NCI-H1694 (cell line): ENCODE measurements at regions not wholly inside any gene's neighbourhood (a gene's known extent, or its start where the extent isn't known, plus 50 kb on each side); places are given as distances from the start of the nearest gene placed in this dataset.
A peak's percentile ranks its signal among the peaks of the same experiment; 100 is the strongest.
"Not testable (repeated sequence)": the region's sequence is repeated elsewhere in the genome, so short reads cannot be mapped to it uniquely, and the experiment has no call there.

Source experiments
- DNase-seq: peaks from one replicate; lab custom pipeline; 2025; lab: John Stamatoyannopoulos, UW

- DNase-seq = no peak
Observed at GRCh38 chr22:23437779-23438178, 142.3 kb downstream of the IGLL1 start.

- DNase-seq = not testable (repeated sequence)
Observed at GRCh38 chr22:23437107-23437395, 143.0 kb downstream of the IGLL1 start.

- DNase-seq = not testable (repeated sequence)
Observed at GRCh38 chr22:23436354-23437106, 143.6 kb downstream of the IGLL1 start.

DNA sequence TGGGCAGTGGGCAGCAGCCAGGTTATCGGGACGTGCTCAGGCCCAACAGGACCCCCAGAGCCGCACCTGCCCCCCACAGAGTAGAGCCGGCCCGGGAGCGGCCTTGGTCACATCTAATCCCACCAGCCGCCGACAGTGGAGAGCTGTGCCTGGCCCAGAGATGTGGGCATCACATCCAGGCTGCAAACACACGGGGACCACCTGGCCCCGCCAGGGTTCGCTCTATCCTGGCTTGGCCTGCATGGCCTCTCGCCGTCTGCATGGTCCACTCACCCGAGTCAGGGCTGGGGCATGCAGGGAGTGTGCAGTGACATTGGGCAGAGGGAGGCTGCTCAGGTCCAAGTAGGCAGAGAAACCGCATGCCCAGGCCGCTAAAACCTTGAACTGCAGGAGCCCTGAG, 144.9 kb downstream of the IGLL1 start:
- not testable (repeated sequence) for DNase-seq

- not testable (repeated sequence) for DNase-seq
Observed at GRCh38 chr22:23434198-23434830, 145.8 kb downstream of the IGLL1 start.

DNA sequence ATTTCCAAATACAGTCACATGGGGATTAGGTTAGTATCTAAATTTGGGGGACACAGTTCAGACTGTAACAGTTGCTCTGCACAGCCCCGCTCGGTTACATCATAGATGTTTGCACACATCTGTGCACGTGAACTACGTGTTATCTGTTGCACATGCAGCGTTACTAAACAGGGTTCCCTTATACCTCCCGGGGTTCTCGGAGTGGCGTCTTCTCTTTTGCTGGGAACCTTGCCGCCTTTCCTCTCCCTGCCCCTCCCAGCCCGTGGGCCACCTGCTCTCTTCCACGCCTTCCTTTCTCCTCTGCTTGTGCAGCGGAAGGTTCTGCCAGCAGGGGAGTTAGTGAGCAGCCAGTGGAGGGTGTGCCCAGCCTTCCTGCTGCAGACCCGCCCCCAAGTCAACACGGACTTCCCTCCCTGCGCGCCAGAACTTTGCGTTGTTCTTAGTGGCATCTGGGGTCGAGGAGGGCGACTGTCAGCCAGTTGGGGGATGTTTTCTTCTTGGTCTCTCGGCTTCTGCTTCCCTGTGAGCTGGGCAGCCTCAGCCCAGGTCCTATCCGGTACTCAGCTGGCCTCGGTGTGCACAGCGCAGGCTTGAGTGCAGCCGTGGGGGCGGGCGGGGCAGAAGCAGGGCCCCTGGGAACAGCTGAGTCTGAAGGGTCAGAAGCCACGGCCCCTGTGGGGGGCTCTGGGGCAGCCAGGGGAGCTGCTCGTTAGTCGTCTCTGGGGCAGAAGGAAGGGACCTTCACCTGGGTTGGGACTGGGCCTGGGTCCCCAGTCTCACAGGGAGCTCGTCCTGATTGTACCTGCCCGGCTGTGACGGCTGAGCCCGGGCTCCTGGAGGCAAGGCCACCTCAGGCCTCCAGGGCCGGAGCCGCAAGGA, 146.7 kb downstream of the IGLL1 start:
- peak; percentile 46 for DNase-seq

- DNase-seq = not testable (repeated sequence)
Observed at GRCh38 chr22:23432719-23433118, 147.4 kb downstream of the IGLL1 start.

GRCh38 chr22:23431337-23432072, 148.6 kb downstream of the IGLL1 start:
- no peak for DNase-seq

DNA sequence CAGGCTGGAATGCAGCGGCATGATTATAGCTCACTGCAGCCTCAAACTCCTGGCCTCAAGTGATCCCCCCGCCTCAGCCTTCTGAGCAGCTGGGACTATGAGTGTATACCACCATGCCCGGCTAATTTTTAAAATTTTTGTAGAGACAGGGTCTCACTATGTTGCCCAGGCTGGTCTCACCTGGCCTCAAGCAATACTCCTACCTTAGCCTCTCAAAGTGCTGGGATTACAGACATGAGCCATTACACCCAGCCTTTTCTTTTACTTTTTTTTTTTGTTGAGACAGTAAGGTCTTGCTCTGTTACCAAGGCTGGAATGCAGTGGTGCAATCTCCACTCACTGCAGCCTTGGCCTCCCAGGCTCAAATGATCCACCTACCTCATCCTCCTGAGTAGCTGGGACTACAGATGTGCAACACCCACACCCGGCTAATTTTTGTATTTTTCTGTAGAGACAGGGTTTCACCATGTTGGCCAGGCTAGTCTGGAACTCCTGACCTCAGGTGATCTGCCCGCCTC, 155.5 kb downstream of the IGLL1 start:
- not testable (repeated sequence) for DNase-seq

DNA sequence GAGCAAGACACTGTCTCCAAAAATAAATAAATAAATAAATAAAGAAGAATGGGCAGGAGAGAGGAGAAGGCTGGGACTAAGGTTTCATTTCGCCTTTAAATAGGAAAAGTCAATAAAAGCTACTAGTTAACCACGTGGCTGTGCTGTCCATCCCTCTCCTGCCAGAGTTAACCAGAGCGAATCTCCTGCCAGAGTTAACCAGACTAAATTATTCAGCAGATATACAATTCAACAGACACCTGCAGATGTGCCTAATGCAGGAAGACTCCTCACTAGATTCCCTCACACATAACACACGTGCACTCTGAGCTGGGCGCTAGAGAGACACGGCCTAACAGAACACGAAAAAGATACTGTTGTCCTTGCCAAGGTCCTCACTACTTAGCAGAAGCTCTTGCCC, 156.1 kb downstream of the IGLL1 start:
- DNase-seq = no peak

GRCh38 chr22:23422281-23422680, 157.8 kb downstream of the IGLL1 start:
- DNase-seq = not testable (repeated sequence)

DNA sequence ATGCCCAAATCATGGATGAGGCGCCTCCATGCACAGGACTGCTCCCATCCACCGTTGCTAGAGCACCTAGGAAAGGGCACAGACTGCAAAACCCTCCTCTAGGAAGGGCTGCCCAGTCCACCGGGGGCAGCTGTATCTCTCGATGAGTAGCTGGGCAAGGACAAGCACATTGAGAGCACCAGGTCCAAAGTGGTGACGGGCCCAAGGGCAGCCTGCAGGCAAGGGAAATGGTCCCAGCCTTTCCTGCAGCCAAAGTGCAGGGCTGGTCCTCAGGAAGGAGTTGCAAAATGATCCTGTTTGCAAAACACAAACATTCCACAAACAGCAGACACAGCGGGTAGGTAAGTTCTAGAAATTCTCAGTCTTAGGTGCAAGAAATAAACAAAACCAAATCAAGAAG, 158.8 kb downstream of the IGLL1 start:
- not testable (repeated sequence) for DNase-seq

- no peak for DNase-seq
Observed at GRCh38 chr22:23419931-23420330, 160.2 kb downstream of the IGLL1 start.

DNA sequence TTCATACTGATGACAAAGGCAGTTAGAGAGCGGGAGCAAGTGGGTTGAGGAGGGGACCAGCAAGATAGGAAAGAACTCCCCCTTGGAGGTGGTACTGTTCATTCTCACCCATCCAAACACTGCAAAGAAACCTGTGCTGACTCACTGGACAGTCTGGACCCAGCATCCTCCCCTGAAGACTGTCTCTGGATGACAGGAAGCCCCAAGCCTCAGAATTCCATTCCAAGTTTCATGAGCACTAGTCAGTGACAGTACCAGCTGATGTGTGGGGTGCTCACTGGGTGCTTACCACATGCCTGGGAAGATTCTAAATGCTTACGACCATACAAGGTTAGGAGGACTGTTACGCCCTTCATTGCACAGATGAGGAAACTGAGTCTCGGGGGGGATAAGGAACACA, 160.9 kb downstream of the IGLL1 start:
- DNase-seq = no peak

DNA sequence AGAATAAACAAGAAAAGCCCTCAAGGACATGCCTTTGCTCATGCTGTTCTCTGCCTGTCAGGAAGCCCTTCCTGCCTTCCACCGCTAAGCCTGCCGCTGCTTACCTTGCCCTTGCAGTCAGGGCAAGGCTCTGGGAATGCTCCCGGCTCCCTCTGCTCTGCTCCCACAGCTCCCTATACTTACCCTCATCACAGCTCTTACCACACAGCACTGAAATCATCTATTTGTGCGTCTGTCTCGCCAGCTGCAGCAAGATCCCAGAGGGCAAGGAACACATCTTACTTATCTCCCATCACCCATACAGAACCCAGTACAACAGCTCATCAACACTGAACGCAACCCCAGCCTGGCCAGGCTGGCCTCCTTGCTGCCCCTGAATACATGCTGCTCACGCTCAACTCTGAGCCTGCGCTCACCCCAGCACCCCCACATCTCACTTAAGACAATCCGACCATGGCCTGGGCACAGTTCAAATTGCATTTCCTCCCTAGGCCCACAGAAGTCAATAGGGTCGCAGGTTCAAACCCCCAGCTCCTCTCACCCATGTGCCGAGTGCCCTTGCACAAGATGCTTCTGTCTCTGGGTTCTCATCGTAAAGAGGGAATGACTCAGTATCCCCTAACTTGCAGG, 161.8 kb downstream of the IGLL1 start:
- DNase-seq = no peak

DNA sequence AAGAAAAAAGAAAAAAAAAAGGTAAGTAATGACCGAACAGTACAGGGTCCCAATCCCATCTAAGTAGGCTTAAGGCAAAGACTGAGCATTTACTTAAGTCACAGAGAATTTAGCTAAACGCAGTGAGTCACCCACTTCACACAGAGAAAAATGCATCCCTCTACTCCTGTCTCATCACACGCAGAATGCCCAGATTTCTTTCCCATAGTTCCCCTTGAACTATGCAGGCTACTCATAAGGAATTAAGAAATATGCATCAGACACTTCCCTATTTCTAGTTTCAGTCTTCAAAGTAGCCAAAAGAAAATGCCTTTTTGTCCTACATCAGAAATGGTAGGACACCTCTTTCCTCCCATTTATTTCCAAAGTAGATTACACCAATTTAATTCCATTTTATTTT, 162.8 kb downstream of the IGLL1 start:
- not testable (repeated sequence) for DNase-seq

DNA sequence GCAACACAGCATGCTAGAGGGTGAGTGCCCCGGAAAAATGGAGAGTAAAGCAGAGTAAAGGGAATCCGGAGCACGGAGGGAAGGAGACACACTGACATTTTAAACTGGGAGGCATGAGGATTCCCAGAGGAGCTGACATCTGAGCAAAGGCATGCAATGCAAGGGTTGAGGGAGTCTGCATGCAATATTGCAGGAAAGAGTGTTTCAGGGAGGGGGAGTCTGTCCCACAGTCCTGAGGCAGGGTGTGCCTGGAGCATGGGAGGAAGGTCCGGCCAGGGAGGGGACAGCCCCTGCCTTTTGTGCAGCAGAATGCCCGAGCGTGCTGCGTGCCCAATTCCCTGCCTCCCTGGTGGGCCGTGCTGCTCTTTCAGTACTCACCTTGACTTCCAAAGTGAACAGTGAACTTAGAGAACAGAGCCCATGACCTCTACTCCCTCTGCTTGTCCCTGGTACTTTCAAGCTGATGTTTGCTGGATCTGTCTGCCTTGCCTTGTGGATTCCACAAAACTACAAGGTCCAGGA, 163.9 kb downstream of the IGLL1 start:
- DNase-seq = not testable (repeated sequence)

DNA sequence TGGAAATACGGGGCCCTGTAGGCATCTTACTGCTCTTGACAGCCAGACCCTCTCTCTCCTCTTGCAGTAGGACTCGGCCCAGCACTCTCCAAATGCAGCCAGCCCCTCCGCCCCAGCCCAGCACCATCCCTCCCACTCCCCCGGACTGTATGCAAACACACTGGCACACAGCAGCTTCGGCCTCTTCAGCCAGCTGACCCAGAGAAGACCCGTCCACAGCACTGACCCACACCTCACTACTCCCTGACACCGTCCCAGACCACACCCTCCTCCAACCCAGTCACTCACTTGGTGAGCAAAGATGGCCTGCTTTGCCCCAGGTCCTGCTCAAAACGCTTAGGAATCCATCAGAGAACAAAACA, 164.6 kb downstream of the IGLL1 start:
- no peak for DNase-seq

DNA sequence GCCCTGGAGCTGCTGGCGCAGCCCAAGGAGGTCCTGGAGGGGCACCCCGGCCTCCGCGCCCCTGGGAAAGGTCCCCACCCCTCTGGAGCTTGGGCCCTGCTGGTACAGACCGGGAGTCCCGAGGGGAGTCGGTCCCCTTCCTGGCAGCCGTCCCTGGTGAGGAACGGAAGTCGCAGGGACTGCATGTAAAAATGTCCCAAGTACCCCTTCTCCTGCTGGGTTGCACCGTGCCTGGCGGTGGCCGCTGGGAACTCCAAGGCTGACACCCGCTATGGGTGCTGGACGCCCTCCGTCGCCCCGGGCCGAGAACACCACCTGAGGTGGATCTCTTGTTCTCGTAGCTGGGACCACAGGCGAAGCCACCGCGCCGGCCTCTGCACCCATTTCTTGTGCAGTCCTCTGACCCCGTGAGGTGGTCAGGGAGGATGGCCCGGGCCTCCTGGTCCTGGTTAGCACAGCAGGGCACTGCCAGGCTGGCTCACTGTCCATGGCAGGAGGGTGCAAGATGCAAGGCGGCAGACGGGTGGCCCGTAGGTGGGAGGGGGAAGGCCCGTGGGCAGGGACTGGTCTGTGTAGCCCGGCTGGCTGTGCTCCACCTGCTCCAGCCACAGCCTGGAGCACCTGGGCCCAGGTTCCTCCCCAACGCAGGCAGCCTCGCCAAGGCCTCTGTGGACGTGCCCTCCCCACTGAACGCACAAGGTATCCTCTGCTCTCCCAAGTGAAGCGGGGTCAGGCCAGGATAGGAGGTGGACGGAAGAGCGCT, 165.2 kb downstream of the IGLL1 start:
- DNase-seq = no peak

- DNase-seq = no peak
Observed at GRCh38 chr22:23411739-23412138, 168.4 kb downstream of the IGLL1 start.

GRCh38 chr22:23410411-23410810, 169.7 kb downstream of the IGLL1 start:
- DNase-seq = no peak
